ENCODE measurements at regions not wholly inside any gene's neighbourhood (a gene's known extent, or its start where the extent isn't known, plus 50 kb on each side); places are given as distances from the start of the nearest gene placed in this dataset.

- no peak for TF ChIP-seq POLR2AphosphoS5 (IDR thresholded peaks at IDR 0.05; ENCODE audit: borderline replicate concordance, low read depth, low read length)
- no peak for TF ChIP-seq EZH2 (IDR thresholded peaks at IDR 0.05)
- TF ChIP-seq FOXP2 (optimal IDR thresholded peaks at IDR 0.05; ENCODE audit: control extremely low read depth, extremely low read length, insufficient read depth): no peak
- Histone ChIP-seq H3K9ac (ENCODE audit: insufficient read length) (no peak overlapping the region), H3K4me3 (no peak overlapping the region), H3K36me3 (ENCODE audit: insufficient read depth, low read length) (no peaks in the 10 kb centered on the region), H3K27ac (no peak overlapping the region), H3K9me3 (ENCODE audit: low read depth, low read length) (no peaks in the 10 kb centered on the region)
- no peak for DNase-seq (ENCODE audit: low read depth, low spot score)
Observed at GRCh38 chr21:17146426-17146825, 366.4 kb upstream of the CXADR start.

DNA sequence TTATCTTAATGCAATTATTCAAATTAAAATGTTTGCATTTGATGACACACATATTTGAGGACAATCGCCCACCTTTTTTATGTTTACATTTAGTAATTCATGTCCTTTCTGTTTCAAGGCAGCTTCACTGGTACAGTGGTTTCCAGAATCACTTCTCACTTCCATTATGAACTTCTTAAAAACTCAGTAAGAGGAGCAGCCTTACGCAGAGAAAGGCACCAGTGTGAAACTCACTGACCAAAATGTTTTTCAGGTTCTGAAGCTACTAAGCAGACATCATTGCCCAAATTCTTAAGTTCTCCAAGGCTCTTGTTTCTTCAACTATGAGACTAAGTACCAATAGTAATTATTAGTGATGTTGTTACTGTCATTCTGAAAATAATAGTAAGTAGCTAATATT lies 353.1 kb upstream of the CXADR start:
- H3K9ac ChIP-seq (ENCODE audit: insufficient read length): no peak overlapping the region
- TF ChIP-seq EZH2 (IDR thresholded peaks at IDR 0.05): no peak
- no peak for TF ChIP-seq FOXP2 (optimal IDR thresholded peaks at IDR 0.05; ENCODE audit: control extremely low read depth, extremely low read length, insufficient read depth)
- no peak for TF ChIP-seq POLR2AphosphoS5 (IDR thresholded peaks at IDR 0.05; ENCODE audit: borderline replicate concordance, low read depth, low read length)
- no peak overlapping the region for H3K27ac ChIP-seq
- H3K4me3 ChIP-seq: no peak overlapping the region
- H3K9me3 ChIP-seq (ENCODE audit: low read depth, low read length): no peaks in the 10 kb centered on the region
- no peak for DNase-seq (ENCODE audit: low read depth, low spot score)
- H3K36me3 ChIP-seq (ENCODE audit: insufficient read depth, low read length): no peaks in the 10 kb centered on the region

- TF ChIP-seq POLR2AphosphoS5 (IDR thresholded peaks at IDR 0.05; ENCODE audit: borderline replicate concordance, low read depth, low read length) (no peak), FOXP2 (optimal IDR thresholded peaks at IDR 0.05; ENCODE audit: control extremely low read depth, extremely low read length, insufficient read depth) (no peak), EZH2 (IDR thresholded peaks at IDR 0.05) (no peak)
- Histone ChIP-seq H3K36me3 (ENCODE audit: insufficient read depth, low read length) (no peaks in the 10 kb centered on the region), H3K9me3 (ENCODE audit: low read depth, low read length) (no peaks in the 10 kb centered on the region), H3K27ac (no peak overlapping the region), H3K9ac (ENCODE audit: insufficient read length) (no peak overlapping the region), H3K4me3 (no peak overlapping the region)
- no peak for DNase-seq (ENCODE audit: low read depth, low spot score)
Observed at GRCh38 chr21:17185674-17186073, 327.2 kb upstream of the CXADR start.

DNA sequence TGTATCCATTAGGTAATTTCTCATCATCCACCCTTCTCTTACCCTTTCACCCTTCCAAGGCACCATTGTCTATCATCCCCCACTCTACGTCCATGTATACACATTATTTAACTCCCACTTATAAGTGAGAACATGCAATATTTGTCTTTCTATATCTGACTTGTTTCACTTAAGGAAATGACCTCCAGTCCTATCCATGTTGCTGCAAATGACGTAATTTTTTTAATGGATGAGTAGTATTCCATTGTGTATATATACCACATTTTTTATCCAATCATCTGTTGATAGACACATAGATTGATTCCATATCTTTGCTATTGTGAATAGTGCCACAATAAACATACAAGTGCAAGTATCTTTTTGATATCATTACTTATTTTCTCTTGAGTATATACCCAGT lies 322.9 kb upstream of the CXADR start:
- TF ChIP-seq POLR2AphosphoS5 (IDR thresholded peaks at IDR 0.05; ENCODE audit: borderline replicate concordance, low read depth, low read length): no peak
- TF ChIP-seq EZH2 (IDR thresholded peaks at IDR 0.05): no peak
- TF ChIP-seq FOXP2 (optimal IDR thresholded peaks at IDR 0.05; ENCODE audit: control extremely low read depth, extremely low read length, insufficient read depth): no peak
- Histone ChIP-seq H3K9me3 (ENCODE audit: low read depth, low read length) (no peaks in the 10 kb centered on the region; the same call in 1 of the 2 replicates), H3K4me3 (no peak overlapping the region), H3K9ac (ENCODE audit: insufficient read length) (no peak overlapping the region), H3K36me3 (ENCODE audit: insufficient read depth, low read length) (no peaks in the 10 kb centered on the region), H3K27ac (no peak overlapping the region)
- no peak for DNase-seq (ENCODE audit: low read depth, low spot score)

DNA sequence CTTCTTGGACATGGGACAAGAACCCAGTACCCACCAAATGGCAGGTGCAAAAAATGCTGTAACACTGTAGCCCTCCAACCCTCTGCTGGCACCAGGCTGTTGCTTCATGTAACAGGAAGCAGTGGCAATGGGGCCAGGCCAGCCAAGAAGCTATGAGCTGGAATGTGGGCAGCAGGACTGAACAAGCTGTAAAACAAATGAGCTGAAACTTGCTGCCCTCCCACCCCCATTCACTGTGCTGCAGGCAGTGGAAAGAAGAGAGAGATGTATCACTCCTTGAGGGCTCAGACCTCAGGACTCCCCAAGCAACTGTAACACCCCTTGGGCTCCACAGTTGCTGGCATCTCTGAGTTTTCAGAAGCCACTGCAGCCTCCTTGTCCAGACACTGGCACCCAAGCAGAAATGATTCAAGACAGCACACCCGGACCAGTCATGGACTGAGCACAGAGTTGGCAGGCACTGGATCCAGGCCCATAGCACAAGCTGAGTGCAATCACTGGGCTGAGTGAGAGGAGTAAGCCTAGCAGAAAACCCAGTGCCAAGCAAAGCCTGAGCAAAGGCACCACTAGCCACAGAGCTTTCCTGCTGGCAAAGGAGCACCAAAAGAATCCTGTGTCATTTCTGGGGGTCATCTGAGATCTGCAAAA lies 321.4 kb upstream of the CXADR start:
- no peak for DNase-seq (ENCODE audit: low read depth, low spot score)
- Histone ChIP-seq H3K9me3 (ENCODE audit: low read depth, low read length) (no peaks in the 10 kb centered on the region; the same call in 1 of the 2 replicates), H3K9ac (ENCODE audit: insufficient read length) (no peak overlapping the region), H3K27ac (no peak overlapping the region), H3K4me3 (no peak overlapping the region), H3K36me3 (ENCODE audit: insufficient read depth, low read length) (no peaks in the 10 kb centered on the region)
- no peak for TF ChIP-seq POLR2AphosphoS5 (IDR thresholded peaks at IDR 0.05; ENCODE audit: borderline replicate concordance, low read depth, low read length)
- TF ChIP-seq EZH2 (IDR thresholded peaks at IDR 0.05): no peak
- TF ChIP-seq FOXP2 (optimal IDR thresholded peaks at IDR 0.05; ENCODE audit: control extremely low read depth, extremely low read length, insufficient read depth): no peak

DNA sequence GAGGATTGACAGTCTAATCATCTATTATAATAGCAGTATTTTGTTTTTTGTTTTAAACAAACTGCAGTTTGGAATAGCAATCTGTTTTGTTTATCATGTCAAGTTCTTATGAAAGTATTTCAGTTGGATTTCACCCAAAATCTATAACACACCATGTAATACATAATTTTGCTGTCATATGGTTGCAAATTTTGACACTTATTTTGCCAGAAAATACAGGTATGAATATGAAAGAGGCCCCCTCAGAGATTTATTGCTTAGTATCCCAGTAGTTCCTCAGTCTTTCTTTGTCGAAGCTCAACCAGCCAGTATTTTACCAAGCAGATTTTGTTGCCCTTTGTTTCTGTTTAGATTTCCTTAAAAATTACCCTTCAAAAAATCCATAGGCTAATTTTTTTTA lies 317.5 kb upstream of the CXADR start:
- H3K9me3 ChIP-seq (ENCODE audit: low read depth, low read length): no peaks in the 10 kb centered on the region; the same call in 1 of the 2 replicates
- H3K9ac ChIP-seq (ENCODE audit: insufficient read length): peak overlapping the region; percentile 84
- peak overlapping the region; percentile 70 for H3K4me3 ChIP-seq
- DNase-seq (ENCODE audit: low read depth, low spot score): no peak
- H3K27ac ChIP-seq: peak overlapping the region; percentile 99
- TF ChIP-seq FOXP2 (optimal IDR thresholded peaks at IDR 0.05; ENCODE audit: control extremely low read depth, extremely low read length, insufficient read depth): no peak
- TF ChIP-seq EZH2 (IDR thresholded peaks at IDR 0.05): no peak
- no peak for TF ChIP-seq POLR2AphosphoS5 (IDR thresholded peaks at IDR 0.05; ENCODE audit: borderline replicate concordance, low read depth, low read length)
- no peaks in the 10 kb centered on the region for H3K36me3 ChIP-seq (ENCODE audit: insufficient read depth, low read length)

DNA sequence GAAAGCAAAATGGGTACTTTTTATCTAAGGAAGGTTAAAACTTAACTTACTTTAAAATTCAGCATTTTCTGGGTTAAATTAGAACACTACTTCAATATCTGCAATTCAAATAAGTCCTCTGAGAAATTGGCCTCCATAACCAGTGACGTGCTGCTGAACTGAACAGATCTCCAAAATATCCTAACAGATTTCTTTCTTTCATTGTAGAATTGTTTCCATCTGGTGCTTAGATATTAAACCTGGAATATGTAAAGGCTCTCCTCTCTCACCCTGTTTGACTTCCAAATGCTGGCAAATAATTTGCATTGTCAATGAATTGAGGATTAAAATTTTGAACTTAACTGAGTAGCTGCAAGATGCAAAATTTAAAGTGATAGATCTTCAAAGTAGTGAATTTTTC lies 316.9 kb upstream of the CXADR start:
- peak overlapping the region; percentile 84 for H3K9ac ChIP-seq (ENCODE audit: insufficient read length)
- no peaks in the 10 kb centered on the region; the same call in 1 of the 2 replicates for H3K9me3 ChIP-seq (ENCODE audit: low read depth, low read length)
- DNase-seq (ENCODE audit: low read depth, low spot score): no peak
- H3K27ac ChIP-seq: peak overlapping the region; percentile 99
- TF ChIP-seq FOXP2 (optimal IDR thresholded peaks at IDR 0.05; ENCODE audit: control extremely low read depth, extremely low read length, insufficient read depth): no peak
- TF ChIP-seq EZH2 (IDR thresholded peaks at IDR 0.05): no peak
- TF ChIP-seq POLR2AphosphoS5 (IDR thresholded peaks at IDR 0.05; ENCODE audit: borderline replicate concordance, low read depth, low read length): no peak
- H3K4me3 ChIP-seq: peak overlapping the region; percentile 70
- H3K36me3 ChIP-seq (ENCODE audit: insufficient read depth, low read length): no peaks in the 10 kb centered on the region

- no peaks in the 10 kb centered on the region for H3K36me3 ChIP-seq (ENCODE audit: insufficient read depth, low read length)
- TF ChIP-seq POLR2AphosphoS5 (IDR thresholded peaks at IDR 0.05; ENCODE audit: borderline replicate concordance, low read depth, low read length) (peak; percentile 34; the same call in 1 of the 2 replicates), EZH2 (IDR thresholded peaks at IDR 0.05) (no peak), FOXP2 (optimal IDR thresholded peaks at IDR 0.05; ENCODE audit: control extremely low read depth, extremely low read length, insufficient read depth) (peak; percentile 8)
- peak overlapping the region; percentile 99 for H3K27ac ChIP-seq
- H3K9ac ChIP-seq (ENCODE audit: insufficient read length): peak overlapping the region; percentile 84
- H3K9me3 ChIP-seq (ENCODE audit: low read depth, low read length): 0 out of 2 replicates have a peak, but pooled peaks cover 3% of the 10 kb centered on the region
- DNase-seq (ENCODE audit: low read depth, low spot score): peak; percentile 83
- peak overlapping the region; percentile 70 for H3K4me3 ChIP-seq
Observed at GRCh38 chr21:17196623-17197022, 316.2 kb upstream of the CXADR start.

Data from SK-N-MC (cell line).